ENCODE measurements at regions not wholly inside any gene's neighbourhood (a gene's known extent, or its start where the extent isn't known, plus 50 kb on each side); places are given as distances from the start of the nearest gene placed in this dataset.

DNA sequence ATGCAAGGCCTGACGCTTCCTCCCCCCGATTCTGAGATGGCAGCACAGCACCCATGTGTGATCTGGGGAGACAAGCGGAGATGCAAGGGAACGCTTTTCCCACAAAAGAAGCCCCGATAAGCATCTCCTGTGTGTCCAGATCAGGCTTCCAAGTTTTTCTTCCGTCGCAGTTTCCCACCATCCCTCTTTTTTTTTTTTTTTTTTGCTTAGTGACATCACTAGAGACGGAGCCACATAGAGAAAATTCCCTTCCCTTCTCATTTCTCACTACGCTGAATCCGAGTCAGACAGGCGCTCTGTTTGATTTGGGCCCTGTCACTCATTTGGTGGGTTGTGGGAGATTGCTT is 160.9 kb downstream of the HSD17B3 start:
- TF ChIP-seq, protein P1, sequence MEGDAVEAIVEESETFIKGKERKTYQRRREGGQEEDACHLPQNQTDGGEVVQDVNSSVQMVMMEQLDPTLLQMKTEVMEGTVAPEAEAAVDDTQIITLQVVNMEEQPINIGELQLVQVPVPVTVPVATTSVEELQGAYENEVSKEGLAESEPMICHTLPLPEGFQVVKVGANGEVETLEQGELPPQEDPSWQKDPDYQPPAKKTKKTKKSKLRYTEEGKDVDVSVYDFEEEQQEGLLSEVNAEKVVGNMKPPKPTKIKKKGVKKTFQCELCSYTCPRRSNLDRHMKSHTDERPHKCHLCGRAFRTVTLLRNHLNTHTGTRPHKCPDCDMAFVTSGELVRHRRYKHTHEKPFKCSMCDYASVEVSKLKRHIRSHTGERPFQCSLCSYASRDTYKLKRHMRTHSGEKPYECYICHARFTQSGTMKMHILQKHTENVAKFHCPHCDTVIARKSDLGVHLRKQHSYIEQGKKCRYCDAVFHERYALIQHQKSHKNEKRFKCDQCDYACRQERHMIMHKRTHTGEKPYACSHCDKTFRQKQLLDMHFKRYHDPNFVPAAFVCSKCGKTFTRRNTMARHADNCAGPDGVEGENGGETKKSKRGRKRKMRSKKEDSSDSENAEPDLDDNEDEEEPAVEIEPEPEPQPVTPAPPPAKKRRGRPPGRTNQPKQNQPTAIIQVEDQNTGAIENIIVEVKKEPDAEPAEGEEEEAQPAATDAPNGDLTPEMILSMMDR (conservative IDR thresholded peaks at IDR 0.05; ENCODE audit: low read length): no peak
- TF ChIP-seq EZH2phosphoT487 (IDR thresholded peaks at IDR 0.05; ENCODE audit: borderline replicate concordance, low read depth, low read length): no peak
